ENCODE measurements at regions not wholly inside any gene's neighbourhood (a gene's known extent, or its start where the extent isn't known, plus 50 kb on each side); places are given as distances from the start of the nearest gene placed in this dataset.

- Histone ChIP-seq H3K4me2 (ENCODE audit: low read depth, low read length) (no peak overlapping the region), H3K4me3 (ENCODE audit: low read length) (no peak overlapping the region), H3K9ac (ENCODE audit: low read length) (no peak overlapping the region), H3K27me3 (replicated peaks; ENCODE audit: insufficient read depth, low read length) (no peaks in the 10 kb centered on the region), H3K27ac (ENCODE audit: low read length) (no peak overlapping the region), H3F3A (ENCODE audit: insufficient read depth, low read length) (no peaks in the 10 kb centered on the region), H3K36me3 (replicated peaks; ENCODE audit: insufficient read depth, low read length) (no peaks in the 10 kb centered on the region), H3K9me3 (replicated peaks; ENCODE audit: insufficient read depth, low read length) (no peaks in the 10 kb centered on the region), H3K9me2 (replicated peaks; ENCODE audit: insufficient read depth, low read length) (no peaks in the 10 kb centered on the region), H4K20me1 (ENCODE audit: insufficient read depth, low read length) (no peaks in the 10 kb centered on the region), H2AFZ (ENCODE audit: low read length) (no peak overlapping the region), H3K79me2 (ENCODE audit: low read length) (no peaks in the 10 kb centered on the region), H3K4me1 (ENCODE audit: low read length) (no peaks in the 10 kb centered on the region)
- no peak for DNase-seq
- TF ChIP-seq EZH2phosphoT487 (IDR thresholded peaks at IDR 0.05; ENCODE audit: low read length) (no peak), EZH2 (optimal IDR thresholded peaks at IDR 0.05; ENCODE audit: low read depth, low read length) (no peak)
Measured at GRCh38 chr6:156434049-156434794, 343.0 kb upstream of the ARID1B start.

- H3K4me2 ChIP-seq (ENCODE audit: low read depth, low read length), result no peak overlapping the region
- no peak overlapping the region for H3K27ac ChIP-seq (ENCODE audit: low read length)
- no peak overlapping the region for H2AFZ ChIP-seq (ENCODE audit: low read length)
- H3K4me3 ChIP-seq (ENCODE audit: low read length), result no peak overlapping the region
- H3K9ac ChIP-seq (ENCODE audit: low read length), result no peak overlapping the region
- no peaks in the 10 kb centered on the region for H4K20me1 ChIP-seq (ENCODE audit: insufficient read depth, low read length)
- no peaks in the 10 kb centered on the region for H3K36me3 ChIP-seq (replicated peaks; ENCODE audit: insufficient read depth, low read length)
- no peaks in the 10 kb centered on the region for H3F3A ChIP-seq (ENCODE audit: insufficient read depth, low read length)
- H3K4me1 ChIP-seq (ENCODE audit: low read length), result no peaks in the 10 kb centered on the region
- TF ChIP-seq EZH2phosphoT487 (IDR thresholded peaks at IDR 0.05; ENCODE audit: low read length), result no peak
- no peaks in the 10 kb centered on the region for H3K9me3 ChIP-seq (replicated peaks; ENCODE audit: insufficient read depth, low read length)
- no peak for DNase-seq
- no peaks in the 10 kb centered on the region for H3K27me3 ChIP-seq (replicated peaks; ENCODE audit: insufficient read depth, low read length)
- H3K79me2 ChIP-seq (ENCODE audit: low read length), result no peaks in the 10 kb centered on the region
- H3K9me2 ChIP-seq (replicated peaks; ENCODE audit: insufficient read depth, low read length), result no peaks in the 10 kb centered on the region
Measured at GRCh38 chr6:156432543-156432942, 344.6 kb upstream of the ARID1B start.

GRCh38 chr6:156430386-156430785, 346.8 kb upstream of the ARID1B start:
- Histone ChIP-seq H3K9ac (ENCODE audit: low read length) (no peak overlapping the region), H3K27ac (ENCODE audit: low read length) (no peak overlapping the region), H3F3A (ENCODE audit: insufficient read depth, low read length) (no peaks in the 10 kb centered on the region), H3K79me2 (ENCODE audit: low read length) (no peaks in the 10 kb centered on the region), H3K36me3 (replicated peaks; ENCODE audit: insufficient read depth, low read length) (no peaks in the 10 kb centered on the region), H3K4me2 (ENCODE audit: low read depth, low read length) (no peak overlapping the region), H3K4me3 (ENCODE audit: low read length) (no peak overlapping the region), H4K20me1 (ENCODE audit: insufficient read depth, low read length) (no peaks in the 10 kb centered on the region), H3K9me2 (replicated peaks; ENCODE audit: insufficient read depth, low read length) (no peaks in the 10 kb centered on the region), H2AFZ (ENCODE audit: low read length) (no peak overlapping the region), H3K4me1 (ENCODE audit: low read length) (no peaks in the 10 kb centered on the region), H3K27me3 (replicated peaks; ENCODE audit: insufficient read depth, low read length) (no peaks in the 10 kb centered on the region), H3K9me3 (replicated peaks; ENCODE audit: insufficient read depth, low read length) (no peaks in the 10 kb centered on the region)
- no peak for DNase-seq
- TF ChIP-seq EZH2phosphoT487 (IDR thresholded peaks at IDR 0.05; ENCODE audit: low read length) (no peak), EZH2 (optimal IDR thresholded peaks at IDR 0.05; ENCODE audit: low read depth, low read length) (no peak)

- Histone ChIP-seq H3K27me3 (replicated peaks; ENCODE audit: insufficient read depth, low read length) (no peaks in the 10 kb centered on the region), H2AFZ (ENCODE audit: low read length) (no peak overlapping the region), H3K9me3 (replicated peaks; ENCODE audit: insufficient read depth, low read length) (no peaks in the 10 kb centered on the region), H4K20me1 (ENCODE audit: insufficient read depth, low read length) (no peaks in the 10 kb centered on the region), H3K9ac (ENCODE audit: low read length) (no peak overlapping the region), H3K9me2 (replicated peaks; ENCODE audit: insufficient read depth, low read length) (no peaks in the 10 kb centered on the region), H3K27ac (ENCODE audit: low read length) (no peak overlapping the region), H3F3A (ENCODE audit: insufficient read depth, low read length) (no peaks in the 10 kb centered on the region), H3K4me1 (ENCODE audit: low read length) (no peaks in the 10 kb centered on the region), H3K36me3 (replicated peaks; ENCODE audit: insufficient read depth, low read length) (no peaks in the 10 kb centered on the region), H3K4me2 (ENCODE audit: low read depth, low read length) (no peak overlapping the region), H3K4me3 (ENCODE audit: low read length) (no peak overlapping the region), H3K79me2 (ENCODE audit: low read length) (no peaks in the 10 kb centered on the region)
- no peak for DNase-seq
- TF ChIP-seq EZH2 (optimal IDR thresholded peaks at IDR 0.05; ENCODE audit: low read depth, low read length) (no peak), CTCF (IDR thresholded peaks at IDR 0.05; ENCODE audit: low read length) (no peak), EZH2phosphoT487 (IDR thresholded peaks at IDR 0.05; ENCODE audit: low read length) (no peak)
Measured at GRCh38 chr6:156427345-156427744, 349.8 kb upstream of the ARID1B start.
